ENCODE measurements at regions not wholly inside any gene's neighbourhood (a gene's known extent, or its start where the extent isn't known, plus 50 kb on each side); places are given as distances from the start of the nearest gene placed in this dataset.

DNA sequence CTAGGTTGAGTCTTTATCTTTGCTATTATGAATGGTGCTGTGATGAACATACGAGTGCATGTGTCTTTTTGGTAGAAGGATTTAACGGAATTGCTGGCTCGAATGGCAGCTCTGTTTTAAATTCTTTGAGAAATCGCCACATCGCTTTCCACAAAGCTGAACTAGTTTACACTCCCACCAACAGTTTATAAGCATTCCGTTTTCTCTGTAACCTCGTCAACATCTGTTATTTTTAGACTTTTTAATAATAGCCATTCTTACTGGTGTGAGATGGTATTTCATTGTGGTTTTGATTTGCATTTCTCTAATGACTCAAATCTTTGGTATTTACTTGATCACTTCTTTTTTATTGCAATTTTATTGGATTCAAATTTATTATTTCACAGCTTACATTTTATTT is 117.4 kb upstream of the HDGFL1 start:
- TF ChIP-seq FOXM1 (IDR thresholded peaks at IDR 0.05; ENCODE audit: borderline replicate concordance, low read depth) (no peak), REST (IDR thresholded peaks at IDR 0.05; ENCODE audit: low read depth) (no peak), EP300 (IDR thresholded peaks at IDR 0.05; ENCODE audit: borderline replicate concordance) (no peak), NFIC (IDR thresholded peaks at IDR 0.05) (no peak), CEBPB (IDR thresholded peaks at IDR 0.05) (no peak), YY1 (IDR thresholded peaks at IDR 0.05; ENCODE audit: low read depth) (no peak), TEAD4 (IDR thresholded peaks at IDR 0.05) (no peak), RAD21 (IDR thresholded peaks at IDR 0.05; ENCODE audit: low read depth) (no peak), CREB1 (IDR thresholded peaks at IDR 0.05; ENCODE audit: low read depth) (no peak), TAF1 (IDR thresholded peaks at IDR 0.05; ENCODE audit: low read depth) (no peak), ZBTB7A (IDR thresholded peaks at IDR 0.05; ENCODE audit: low read depth) (no peak), TCF12 (IDR thresholded peaks at IDR 0.05; ENCODE audit: low read depth) (no peak), EGR1 (IDR thresholded peaks at IDR 0.05) (no peak)

Data from Ishikawa (cell line).